ENCODE measurements at regions not wholly inside any gene's neighbourhood (a gene's known extent, or its start where the extent isn't known, plus 50 kb on each side); places are given as distances from the start of the nearest gene placed in this dataset.
"Not testable (repeated sequence)": the region's sequence is repeated elsewhere in the genome, so short reads cannot be mapped to it uniquely, and the experiment has no call there.

DNA sequence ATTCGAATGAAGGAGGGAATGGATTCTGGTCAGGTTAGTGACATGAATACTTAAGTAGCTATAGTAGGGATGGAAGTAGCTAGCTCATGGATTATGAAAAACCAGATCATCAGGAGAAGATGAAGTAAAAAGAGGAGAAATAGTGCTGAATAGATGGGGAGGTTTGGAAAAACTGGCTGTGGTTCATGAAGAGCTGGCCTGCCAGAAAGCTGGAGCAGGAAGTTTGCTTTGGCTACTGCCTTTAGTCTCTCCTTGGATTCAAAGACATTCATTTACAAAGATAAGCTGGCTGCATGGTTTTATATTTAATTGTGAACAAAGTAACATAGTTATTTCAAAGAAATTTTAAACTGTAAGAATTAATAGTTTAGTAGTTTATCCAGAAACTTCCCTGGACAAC, 567.0 kb downstream of the RIT2 start:
- WGBS, 3 donors = 81 to 87% (median 84%) methylated on average over 1 of the region's 1 CpG
- Histone ChIP-seq H3K4me1 (no peaks in the 10 kb centered on the region), H3K9me3 (no peaks in the 10 kb centered on the region), H3K4me3 (no peak overlapping the region), H3K27ac (no peak overlapping the region), H3K27me3 (ENCODE audit: insufficient read depth in 3 of 3, low read length in 2 of 3) (no peaks in the 10 kb centered on the region), H3K36me3 (ENCODE audit: insufficient read depth in 1 of 2, low read depth in 1 of 2) (no peaks in the 10 kb centered on the region)
- no peak for DNase-seq
- intact Hi-C loops (cut with DNase I) = no loop called here
- ATAC-seq = no peak
- TF ChIP-seq, protein P1, sequence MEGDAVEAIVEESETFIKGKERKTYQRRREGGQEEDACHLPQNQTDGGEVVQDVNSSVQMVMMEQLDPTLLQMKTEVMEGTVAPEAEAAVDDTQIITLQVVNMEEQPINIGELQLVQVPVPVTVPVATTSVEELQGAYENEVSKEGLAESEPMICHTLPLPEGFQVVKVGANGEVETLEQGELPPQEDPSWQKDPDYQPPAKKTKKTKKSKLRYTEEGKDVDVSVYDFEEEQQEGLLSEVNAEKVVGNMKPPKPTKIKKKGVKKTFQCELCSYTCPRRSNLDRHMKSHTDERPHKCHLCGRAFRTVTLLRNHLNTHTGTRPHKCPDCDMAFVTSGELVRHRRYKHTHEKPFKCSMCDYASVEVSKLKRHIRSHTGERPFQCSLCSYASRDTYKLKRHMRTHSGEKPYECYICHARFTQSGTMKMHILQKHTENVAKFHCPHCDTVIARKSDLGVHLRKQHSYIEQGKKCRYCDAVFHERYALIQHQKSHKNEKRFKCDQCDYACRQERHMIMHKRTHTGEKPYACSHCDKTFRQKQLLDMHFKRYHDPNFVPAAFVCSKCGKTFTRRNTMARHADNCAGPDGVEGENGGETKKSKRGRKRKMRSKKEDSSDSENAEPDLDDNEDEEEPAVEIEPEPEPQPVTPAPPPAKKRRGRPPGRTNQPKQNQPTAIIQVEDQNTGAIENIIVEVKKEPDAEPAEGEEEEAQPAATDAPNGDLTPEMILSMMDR (IDR thresholded peaks at IDR 0.05) = no peak

DNA sequence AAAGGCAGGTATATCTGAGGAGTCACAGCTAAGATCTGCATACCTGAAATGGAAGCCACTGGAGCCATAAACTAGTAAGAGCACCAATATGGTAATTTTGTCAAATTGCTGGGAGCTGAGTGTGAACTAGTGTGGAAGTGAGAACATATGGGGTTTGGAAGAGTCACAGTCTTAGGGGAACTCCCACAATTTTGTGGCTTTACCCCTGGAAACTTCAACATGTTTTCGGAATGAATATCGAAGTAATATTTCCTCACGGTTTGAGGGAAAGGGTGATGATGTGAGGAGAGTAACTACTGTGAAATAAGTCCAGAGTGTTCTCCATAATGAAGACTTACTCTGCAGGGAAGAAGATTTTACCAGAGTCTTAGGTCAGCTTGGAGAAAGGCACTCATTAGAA, 565.9 kb downstream of the RIT2 start:
- Histone ChIP-seq H3K4me1 (no peaks in the 10 kb centered on the region), H3K9me3 (no peaks in the 10 kb centered on the region), H3K36me3 (ENCODE audit: insufficient read depth in 1 of 2, low read depth in 1 of 2) (no peaks in the 10 kb centered on the region), H3K4me3 (no peak overlapping the region), H3K27ac (no peak overlapping the region), H3K27me3 (ENCODE audit: insufficient read depth in 3 of 3, low read length in 2 of 3) (no peaks in the 10 kb centered on the region)
- TF ChIP-seq, protein P1 (IDR thresholded peaks at IDR 0.05) = no peak
- ATAC-seq (no peak), DNase-seq (no peak)
- WGBS, 3 donors = 93 to 94% (median 93%) methylated on average over 3 of the region's 3 CpGs
- intact Hi-C loops (cut with DNase I) = no loop called here

DNA sequence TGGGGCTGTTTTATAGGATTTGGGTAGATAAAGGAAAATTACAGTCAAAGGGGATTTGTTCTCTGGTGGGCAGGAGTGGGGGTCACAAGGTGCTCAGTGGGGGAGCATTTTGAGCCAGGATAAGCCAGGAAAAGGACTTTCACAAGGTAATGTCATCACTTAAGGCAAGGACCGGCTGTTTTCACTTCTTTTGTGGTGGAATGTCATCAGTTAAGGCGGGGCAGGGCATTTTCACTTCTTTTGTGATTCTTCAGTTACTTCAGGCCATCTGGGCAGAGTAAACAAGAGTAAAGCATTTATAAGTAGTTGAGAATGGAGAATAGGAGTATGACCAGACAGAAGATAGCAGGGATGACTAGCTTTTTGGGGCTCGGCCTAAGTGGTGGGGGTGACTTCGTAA, 562.9 kb downstream of the RIT2 start:
- H3K9me3 ChIP-seq; H3K4me3 ChIP-seq; H3K27ac ChIP-seq; H3K27me3 ChIP-seq (ENCODE audit: insufficient read depth in 3 of 3, low read length in 2 of 3); H3K4me1 ChIP-seq; intact Hi-C loops (cut with DNase I); DNase-seq; ATAC-seq; H3K36me3 ChIP-seq (ENCODE audit: insufficient read depth in 1 of 2, low read depth in 1 of 2): not testable (repeated sequence)
- 77 to 89% (median 80%) methylated on average over 4 of the region's 4 CpGs for WGBS, 3 donors

DNA sequence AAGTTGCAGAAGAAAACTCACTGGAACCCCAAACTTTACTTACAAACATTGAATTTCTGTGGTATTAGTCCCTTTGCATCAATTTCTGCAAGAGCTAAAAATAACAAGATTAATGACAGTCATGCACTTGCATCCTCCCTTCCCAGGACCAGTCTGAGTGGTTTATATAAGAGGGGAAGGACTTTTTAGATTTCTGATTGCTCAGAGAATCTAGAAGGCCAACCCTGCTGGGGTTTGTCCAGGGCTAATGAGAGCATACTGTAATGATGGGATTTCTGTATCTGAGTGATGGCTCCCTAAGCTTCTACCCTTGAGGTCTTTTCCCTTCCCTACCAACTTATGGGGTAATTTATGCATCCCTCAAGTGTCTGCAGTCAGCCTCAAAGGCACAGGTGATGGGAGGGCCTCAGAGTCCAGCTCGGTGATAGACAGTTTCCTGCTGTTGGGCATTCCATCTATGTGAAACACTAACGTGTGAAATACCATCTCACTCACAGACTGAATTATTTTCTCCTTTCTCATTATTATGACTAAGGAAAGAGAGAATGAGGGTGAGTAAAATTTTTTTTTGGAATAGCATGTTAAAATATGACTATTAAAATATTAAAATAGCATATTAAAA, 556.3 kb downstream of the RIT2 start:
- no peak for DNase-seq
- TF ChIP-seq, protein P1 (IDR thresholded peaks at IDR 0.05) = no peak
- WGBS, 3 donors = 30 to 47% (median 34%) methylated on average over 2 of the region's 2 CpGs
- Histone ChIP-seq H3K4me3 (no peak overlapping the region), H3K27ac (no peak overlapping the region), H3K36me3 (ENCODE audit: insufficient read depth in 1 of 2, low read depth in 1 of 2) (no peaks in the 10 kb centered on the region), H3K27me3 (ENCODE audit: insufficient read depth in 3 of 3, low read length in 2 of 3) (no peaks in the 10 kb centered on the region), H3K4me1 (no peaks in the 10 kb centered on the region), H3K9me3 (no peaks in the 10 kb centered on the region)
- ATAC-seq = no peak
- intact Hi-C loops (cut with DNase I) = no loop called here

DNA sequence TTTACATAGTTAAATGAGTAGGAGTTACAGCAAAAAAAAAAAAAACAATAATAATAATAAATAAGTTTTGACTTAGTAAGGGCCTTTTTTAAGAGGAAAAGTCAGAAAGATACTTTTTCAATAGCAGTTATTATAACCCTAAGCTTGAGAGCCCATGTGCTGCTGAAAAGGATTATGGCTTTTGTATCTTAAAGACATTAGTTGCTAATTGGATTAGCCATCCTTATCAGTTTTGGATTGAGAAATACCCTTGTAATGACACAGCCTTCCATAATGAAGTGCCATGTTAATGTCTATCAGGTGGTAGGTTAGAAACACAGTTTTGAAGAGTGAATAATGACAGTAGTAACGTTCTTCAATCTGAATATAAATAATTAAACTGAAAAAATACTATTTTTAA, 554.0 kb downstream of the RIT2 start:
- no peak for DNase-seq
- Histone ChIP-seq H3K27ac (no peak overlapping the region), H3K27me3 (ENCODE audit: insufficient read depth in 3 of 3, low read length in 2 of 3) (no peaks in the 10 kb centered on the region), H3K36me3 (ENCODE audit: insufficient read depth in 1 of 2, low read depth in 1 of 2) (no peaks in the 10 kb centered on the region), H3K4me3 (no peak overlapping the region), H3K4me1 (no peaks in the 10 kb centered on the region), H3K9me3 (no peaks in the 10 kb centered on the region)
- TF ChIP-seq, protein P1 (IDR thresholded peaks at IDR 0.05) = no peak
- WGBS, 3 donors = 71 to 80% (median 77%) methylated on average over 1 of the region's 1 CpG
- ATAC-seq = no peak
- intact Hi-C loops (cut with DNase I) = no loop called here

Data from psoas muscle (tissue), 7 donors.